GM12875 (cell line): ENCODE measurements at regions not wholly inside any gene's neighbourhood (a gene's known extent, or its start where the extent isn't known, plus 50 kb on each side); places are given as distances from the start of the nearest gene placed in this dataset.

Experiments used
- H3K4me3 ChIP-seq: one replicate; pipeline ENCODE4 v1.5.1; 2011; ENCODE audit warnings: low read depth, low read length, control low read depth
- TF ChIP-seq, protein P1 (sequence below): IDR thresholded peaks from 2 replicates; pipeline ENCODE4 v1.5.1; 2011; ENCODE audit warnings: low read depth, mild to moderate bottlenecking, control low read depth, inconsistent platforms, low read length, moderate library complexity, borderline replicate concordance; ENCODE audit not compliant: insufficient read depth

DNA sequence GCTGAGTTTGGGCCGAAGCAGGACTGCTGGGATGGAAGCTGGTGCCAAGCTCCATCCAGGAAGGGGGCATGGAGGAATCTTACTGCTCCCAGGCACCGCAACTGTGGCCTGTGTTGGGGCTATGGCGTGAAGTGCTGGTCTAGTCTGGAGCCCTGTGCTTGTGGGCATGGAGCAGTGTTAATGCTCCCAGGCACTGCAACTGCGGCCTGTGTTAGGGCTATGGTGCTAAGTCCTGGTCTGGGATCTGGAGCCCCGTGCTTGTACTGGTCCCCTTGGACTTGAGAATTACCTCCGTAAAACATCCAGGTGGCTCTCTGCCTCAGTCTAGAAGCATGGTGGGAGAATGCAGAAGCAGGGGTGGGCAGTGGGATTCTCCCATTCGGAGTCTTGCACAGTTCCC, 1379.4 kb upstream of the ACVR2A start:
- TF ChIP-seq, protein P1, sequence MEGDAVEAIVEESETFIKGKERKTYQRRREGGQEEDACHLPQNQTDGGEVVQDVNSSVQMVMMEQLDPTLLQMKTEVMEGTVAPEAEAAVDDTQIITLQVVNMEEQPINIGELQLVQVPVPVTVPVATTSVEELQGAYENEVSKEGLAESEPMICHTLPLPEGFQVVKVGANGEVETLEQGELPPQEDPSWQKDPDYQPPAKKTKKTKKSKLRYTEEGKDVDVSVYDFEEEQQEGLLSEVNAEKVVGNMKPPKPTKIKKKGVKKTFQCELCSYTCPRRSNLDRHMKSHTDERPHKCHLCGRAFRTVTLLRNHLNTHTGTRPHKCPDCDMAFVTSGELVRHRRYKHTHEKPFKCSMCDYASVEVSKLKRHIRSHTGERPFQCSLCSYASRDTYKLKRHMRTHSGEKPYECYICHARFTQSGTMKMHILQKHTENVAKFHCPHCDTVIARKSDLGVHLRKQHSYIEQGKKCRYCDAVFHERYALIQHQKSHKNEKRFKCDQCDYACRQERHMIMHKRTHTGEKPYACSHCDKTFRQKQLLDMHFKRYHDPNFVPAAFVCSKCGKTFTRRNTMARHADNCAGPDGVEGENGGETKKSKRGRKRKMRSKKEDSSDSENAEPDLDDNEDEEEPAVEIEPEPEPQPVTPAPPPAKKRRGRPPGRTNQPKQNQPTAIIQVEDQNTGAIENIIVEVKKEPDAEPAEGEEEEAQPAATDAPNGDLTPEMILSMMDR, result no peak
- H3K4me3 ChIP-seq, result no peak overlapping the region

DNA sequence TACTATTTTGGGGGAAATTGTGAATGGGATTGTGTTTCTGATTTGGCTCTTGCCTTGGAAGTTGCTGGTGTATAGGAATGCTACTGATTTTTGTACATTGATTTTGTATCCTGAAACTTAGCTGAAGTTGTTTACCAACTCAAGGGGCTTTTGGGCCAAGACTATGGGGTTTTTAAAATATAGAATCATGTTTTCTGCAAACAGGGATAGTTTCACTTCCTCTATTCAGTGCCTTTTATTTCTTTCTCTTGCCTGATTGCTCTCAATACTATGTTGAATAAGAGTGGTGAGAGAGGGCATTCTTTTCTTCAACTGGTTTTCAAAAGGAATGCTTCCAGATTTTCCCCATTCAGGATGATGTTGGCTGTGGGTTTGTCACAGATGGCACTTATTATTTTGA, 1383.8 kb upstream of the ACVR2A start:
- H3K4me3 ChIP-seq, result no peak overlapping the region
- TF ChIP-seq, protein P1, result no peak

DNA sequence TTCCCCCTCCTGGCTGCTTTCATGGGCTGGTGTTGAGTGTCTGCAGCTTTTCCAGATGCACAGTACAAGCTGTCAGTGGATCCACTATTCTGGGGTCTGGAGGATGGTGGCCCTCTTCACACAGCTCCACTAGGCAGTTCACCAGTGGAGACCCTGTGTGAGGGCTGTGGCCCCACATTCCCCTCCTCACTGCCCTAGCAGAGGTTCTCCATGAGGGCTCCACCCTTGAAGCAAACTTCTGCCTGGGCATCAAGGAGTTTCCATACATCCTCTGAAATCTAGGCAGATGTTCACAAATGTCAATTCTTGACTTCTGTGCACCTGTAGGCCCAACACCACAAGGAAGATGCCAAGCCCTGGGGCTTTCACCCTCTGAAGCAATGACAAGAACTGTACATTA, 1386.2 kb upstream of the ACVR2A start:
- H3K4me3 ChIP-seq, result no peak overlapping the region
- TF ChIP-seq, protein P1, result no peak

DNA sequence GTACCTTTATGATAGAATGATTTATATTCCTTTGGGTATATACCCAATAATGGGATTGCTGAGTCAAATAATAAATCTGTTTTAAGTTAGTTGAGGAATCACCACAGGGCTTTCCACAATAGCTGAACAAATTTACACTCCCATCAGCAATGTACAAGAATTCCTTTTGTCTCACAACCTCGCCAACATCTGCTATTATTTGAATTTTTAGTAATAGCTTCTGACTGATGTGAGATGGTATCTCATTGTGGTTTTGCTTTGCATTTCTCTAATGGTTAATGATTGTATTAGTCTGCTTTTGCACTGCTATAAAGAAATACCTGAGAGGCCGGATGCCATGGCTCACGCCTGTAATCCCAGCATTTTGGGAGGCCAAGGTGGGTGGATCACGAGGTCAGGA, 1387.6 kb upstream of the ACVR2A start:
- TF ChIP-seq, protein P1, result no peak

DNA sequence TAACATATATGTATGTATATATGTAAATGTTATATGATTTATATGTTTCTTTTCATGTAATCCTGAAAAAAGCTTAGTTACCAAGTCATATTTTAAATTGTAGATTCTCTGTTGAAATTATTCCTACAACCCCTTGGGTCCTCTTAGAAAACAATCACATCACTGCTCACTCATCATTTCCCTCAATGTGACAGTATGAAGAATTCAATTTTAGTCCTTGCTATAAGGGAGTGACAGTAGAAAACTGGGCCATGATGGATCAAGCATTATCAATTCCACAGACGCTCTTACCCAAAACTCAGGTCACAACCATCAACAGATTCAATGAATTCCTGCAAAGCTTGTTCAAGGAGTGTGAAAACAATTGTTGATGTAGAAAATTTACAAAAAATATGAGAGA, 1389.5 kb upstream of the ACVR2A start:
- no peak overlapping the region for H3K4me3 ChIP-seq
- TF ChIP-seq, protein P1, result no peak

More for the DNA sequence above, 1387.6 kb upstream of the ACVR2A start:
- no peak overlapping the region for H3K4me3 ChIP-seq

DNA sequence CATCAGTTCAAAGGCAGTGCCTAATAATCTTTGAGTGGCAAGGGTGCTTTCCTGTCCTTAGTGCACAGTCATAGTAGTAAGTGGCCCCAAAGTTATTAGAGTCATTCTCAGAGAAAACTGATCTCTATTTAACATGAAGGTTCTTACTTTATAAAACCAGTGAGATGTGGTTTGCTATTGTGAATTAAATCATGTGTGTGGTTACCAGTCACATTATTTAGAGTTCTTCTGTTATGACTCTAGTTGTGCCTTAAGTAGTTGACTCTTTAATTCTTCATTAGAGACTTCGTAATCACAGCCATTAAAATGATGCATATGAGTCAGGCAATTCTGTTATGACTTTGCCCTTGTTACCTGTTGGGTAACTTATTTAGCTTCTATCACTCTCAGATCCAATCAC, 1392.9 kb upstream of the ACVR2A start:
- H3K4me3 ChIP-seq, result no peak overlapping the region
- TF ChIP-seq, protein P1, result no peak

DNA sequence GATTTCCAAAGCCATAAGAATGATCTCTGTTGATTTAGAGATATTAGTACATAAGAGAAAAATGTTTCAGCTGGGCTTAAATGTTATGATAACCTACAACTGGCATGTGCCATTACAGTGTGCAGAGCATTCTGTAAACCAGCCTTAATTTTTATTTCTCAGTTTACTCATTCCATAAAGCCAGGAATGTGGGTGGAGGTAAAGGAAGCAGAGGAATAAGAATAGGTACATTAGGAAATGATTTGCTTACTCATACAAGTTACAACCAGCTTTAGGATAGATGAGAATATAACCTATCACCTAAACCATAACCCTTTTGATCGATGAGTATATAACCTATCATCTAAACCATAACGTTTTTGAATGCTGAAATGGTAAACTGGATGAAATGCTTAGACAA, 1394.7 kb upstream of the ACVR2A start:
- TF ChIP-seq, protein P1, result no peak
- no peak overlapping the region for H3K4me3 ChIP-seq
